Stomach smooth muscle (tissue), 2 donors: ENCODE measurements at regions not wholly inside any gene's neighbourhood (a gene's known extent, or its start where the extent isn't known, plus 50 kb on each side); places are given as distances from the start of the nearest gene placed in this dataset.
A peak's percentile ranks its signal among the peaks of the same experiment; 100 is the strongest.

Experiments used
- H3K27ac ChIP-seq: one replicate; pipeline ENCODE4 v1.7.0; 2013; ENCODE audit warnings: mild to moderate bottlenecking, low read length, inconsistent platforms
- H3K27me3 ChIP-seq, 2 donors: one replicate each; pipeline ENCODE4 v1.7.0; 2013; ENCODE audit warnings: low read length in 2 of 2; ENCODE audit not compliant: insufficient read depth in 2 of 2, control insufficient read depth in 1 of 2
- H3K36me3 ChIP-seq, 2 donors: one replicate each; pipeline ENCODE4 v1.7.0; 2013; ENCODE audit warnings: low read length in 2 of 2; ENCODE audit not compliant: control insufficient read depth in 2 of 2, insufficient read depth in 2 of 2
- H3K4me1 ChIP-seq: one replicate; pipeline ENCODE4 v1.7.0; 2013; ENCODE audit warnings: low read length; ENCODE audit not compliant: control insufficient read depth, insufficient read depth
- H3K4me3 ChIP-seq, 2 donors: one replicate each; pipeline ENCODE4 v1.7.0; 2013; ENCODE audit warnings: low read length in 2 of 2
- H3K9ac ChIP-seq, 2 donors: one replicate each; pipeline ENCODE4 v1.7.0; 2013; ENCODE audit warnings: low read length in 2 of 2, mild to moderate bottlenecking in 1 of 2
- H3K9me3 ChIP-seq, 2 donors: one replicate each; pipeline ENCODE4 v1.7.0; 2013; ENCODE audit warnings: low read length in 2 of 2; ENCODE audit not compliant: control insufficient read depth in 2 of 2
- donor health status: healthy.
- donor health status: Pancreatic carcinoma.

- H3K36me3 ChIP-seq = no peaks in the 10 kb centered on the region
- H3K27me3 ChIP-seq = peaks cover 19 to 29% of the 10 kb centered on the region in 2 donors
- H3K9me3 ChIP-seq = no peaks in the 10 kb centered on the region
- H3K27ac ChIP-seq = no peak overlapping the region
- no peaks in the 10 kb centered on the region for H3K4me1 ChIP-seq
- H3K4me3 ChIP-seq = no peak overlapping the region
- H3K9ac ChIP-seq = no peak overlapping the region
Measured at GRCh38 chr21:38654580-38654979, 151.1 kb upstream of the ETS2 start.

GRCh38 chr21:38658511-38658910 lies 147.2 kb upstream of the ETS2 start:
- no peak overlapping the region for H3K9ac ChIP-seq
- H3K27ac ChIP-seq = no peak overlapping the region
- no peaks in the 10 kb centered on the region for H3K36me3 ChIP-seq
- H3K9me3 ChIP-seq = no peaks in the 10 kb centered on the region
- H3K27me3 ChIP-seq = peaks cover 33 to 58% of the 10 kb centered on the region in 2 donors
- H3K4me1 ChIP-seq = peaks cover 10% of the 10 kb centered on the region
- no peak overlapping the region for H3K4me3 ChIP-seq

GRCh38 chr21:38659936-38660332 lies 145.8 kb upstream of the ETS2 start:
- H3K4me3 ChIP-seq = peak overlapping the region in 1 of 2 donors; percentile 67
- no peak overlapping the region for H3K27ac ChIP-seq

GRCh38 chr21:38660333-38661196 lies 145.2 kb upstream of the ETS2 start:
- Histone ChIP-seq H3K9me3 (no peaks in the 10 kb centered on the region), H3K27ac (no peak overlapping the region), H3K27me3 (peaks cover 35 to 58% of the 10 kb centered on the region in 2 donors), H3K9ac (no peak overlapping the region), H3K4me3 (peak overlapping the region; percentile 59 to 67), H3K36me3 (no peaks in the 10 kb centered on the region), H3K4me1 (peaks cover 10% of the 10 kb centered on the region)

More at GRCh38 chr21:38659936-38660332, 145.8 kb upstream of the ETS2 start:
- Histone ChIP-seq H3K9me3 (no peaks in the 10 kb centered on the region), H3K27me3 (peaks cover 35 to 58% of the 10 kb centered on the region in 2 donors), H3K4me1 (peaks cover 10% of the 10 kb centered on the region), H3K36me3 (no peaks in the 10 kb centered on the region), H3K9ac (no peak overlapping the region)

- Histone ChIP-seq H3K27ac (no peak overlapping the region), H3K9ac (no peak overlapping the region), H3K27me3 (peaks cover 31 to 55% of the 10 kb centered on the region in 2 donors), H3K4me1 (peaks cover 10% of the 10 kb centered on the region), H3K36me3 (no peaks in the 10 kb centered on the region), H3K4me3 (peak overlapping the region; percentile 59 to 67), H3K9me3 (no peaks in the 10 kb centered on the region)
Measured at GRCh38 chr21:38661197-38661871, 144.4 kb upstream of the ETS2 start.

- no peak overlapping the region for H3K9ac ChIP-seq
- H3K9me3 ChIP-seq = no peaks in the 10 kb centered on the region
- H3K27me3 ChIP-seq = peaks cover 31 to 49% of the 10 kb centered on the region in 2 donors
- H3K36me3 ChIP-seq = no peaks in the 10 kb centered on the region
- H3K4me1 ChIP-seq = peaks cover 10% of the 10 kb centered on the region
- no peak overlapping the region for H3K27ac ChIP-seq
- H3K4me3 ChIP-seq = no peak overlapping the region
Measured at GRCh38 chr21:38661889-38662568, 143.7 kb upstream of the ETS2 start.

- Histone ChIP-seq H3K36me3 (no peaks in the 10 kb centered on the region), H3K9ac (no peak overlapping the region), H3K27ac (no peak overlapping the region), H3K4me1 (peaks cover 10% of the 10 kb centered on the region), H3K27me3 (peaks cover 27 to 37% of the 10 kb centered on the region in 2 donors), H3K4me3 (no peak overlapping the region), H3K9me3 (no peaks in the 10 kb centered on the region)
Measured at GRCh38 chr21:38663282-38663681, 142.4 kb upstream of the ETS2 start.

GRCh38 chr21:38664315-38664714 lies 141.4 kb upstream of the ETS2 start:
- Histone ChIP-seq H3K27ac (no peak overlapping the region), H3K4me3 (no peak overlapping the region), H3K27me3 (peaks cover 22 to 32% of the 10 kb centered on the region in 2 donors), H3K36me3 (no peaks in the 10 kb centered on the region), H3K9me3 (no peaks in the 10 kb centered on the region), H3K9ac (no peak overlapping the region), H3K4me1 (peaks cover 10% of the 10 kb centered on the region)

GRCh38 chr21:38664841-38665240 lies 140.9 kb upstream of the ETS2 start:
- peaks cover 17 to 26% of the 10 kb centered on the region in 2 donors for H3K27me3 ChIP-seq
- H3K4me1 ChIP-seq = peaks cover 10% of the 10 kb centered on the region
- H3K4me3 ChIP-seq = no peak overlapping the region
- no peaks in the 10 kb centered on the region for H3K36me3 ChIP-seq
- no peak overlapping the region for H3K9ac ChIP-seq
- H3K9me3 ChIP-seq = no peaks in the 10 kb centered on the region
- H3K27ac ChIP-seq = no peak overlapping the region

- H3K9me3 ChIP-seq = no peaks in the 10 kb centered on the region
- no peaks in the 10 kb centered on the region for H3K36me3 ChIP-seq
- no peak overlapping the region for H3K4me3 ChIP-seq
- H3K9ac ChIP-seq = no peak overlapping the region
- H3K27me3 ChIP-seq = peaks cover 3 to 4% of the 10 kb centered on the region in 2 donors
- no peak overlapping the region for H3K27ac ChIP-seq
- no peaks in the 10 kb centered on the region for H3K4me1 ChIP-seq
Measured at GRCh38 chr21:38667291-38667870, 138.3 kb upstream of the ETS2 start.
